HG02610 (cell line): ENCODE measurements at regions not wholly inside any gene's neighbourhood (a gene's known extent, or its start where the extent isn't known, plus 50 kb on each side); places are given as distances from the start of the nearest gene placed in this dataset.
"Not testable (repeated sequence)": the region's sequence is repeated elsewhere in the genome, so short reads cannot be mapped to it uniquely, and the experiment has no call there.

Experiments used
- ATAC-seq: cut with Tn5 transposase; IDR thresholded peaks from one replicate; pipeline ENCODE4 v1.9.1; 2021; ENCODE audit warnings: mild to moderate bottlenecking, moderate library complexity; ENCODE audit not compliant: unreplicated experiment

GRCh38 chr5:110812639-110813038 lies 73.8 kb downstream of the SLC25A46 start:
- ATAC-seq: no peak

GRCh38 chr5:110815916-110816605 lies 77.3 kb downstream of the SLC25A46 start:
- no peak for ATAC-seq

GRCh38 chr5:110817459-110817858 lies 78.7 kb downstream of the SLC25A46 start:
- no peak for ATAC-seq

GRCh38 chr5:110823571-110823970 lies 84.8 kb downstream of the SLC25A46 start:
- no peak for ATAC-seq

- ATAC-seq: no peak
Observed at GRCh38 chr5:110824936-110825441, 86.2 kb downstream of the SLC25A46 start.

- no peak for ATAC-seq
Observed at GRCh38 chr5:110832683-110833082, 93.9 kb downstream of the SLC25A46 start.

- ATAC-seq: not testable (repeated sequence)
Observed at GRCh38 chr5:110834933-110835332, 96.1 kb downstream of the SLC25A46 start.

- ATAC-seq: no peak
Observed at GRCh38 chr5:110836851-110837250, 98.0 kb downstream of the SLC25A46 start.

- not testable (repeated sequence) for ATAC-seq
Observed at GRCh38 chr5:110838357-110838756, 99.5 kb downstream of the SLC25A46 start.

- no peak for ATAC-seq
Observed at GRCh38 chr5:110838961-110839360, 100.2 kb downstream of the SLC25A46 start.

- ATAC-seq: no peak
Observed at GRCh38 chr5:110840347-110840960, 101.6 kb downstream of the SLC25A46 start.

- ATAC-seq: no peak
Observed at GRCh38 chr5:110841137-110841536, 102.3 kb downstream of the SLC25A46 start.

- ATAC-seq: no peak
Observed at GRCh38 chr5:110842948-110843347, 104.1 kb downstream of the SLC25A46 start.

- no peak for ATAC-seq
Observed at GRCh38 chr5:110844251-110844650, 105.4 kb downstream of the SLC25A46 start.

- no peak for ATAC-seq
Observed at GRCh38 chr5:110846398-110847001, 107.7 kb downstream of the SLC25A46 start.

- no peak for ATAC-seq
Observed at GRCh38 chr5:110851357-110851756, 112.5 kb downstream of the SLC25A46 start.

GRCh38 chr5:110852053-110852452 lies 113.2 kb downstream of the SLC25A46 start:
- ATAC-seq: peak; percentile 93

- no peak for ATAC-seq
Observed at GRCh38 chr5:110852541-110852940, 113.7 kb downstream of the SLC25A46 start.

GRCh38 chr5:110853267-110853666 lies 114.5 kb downstream of the SLC25A46 start:
- no peak for ATAC-seq

- no peak for ATAC-seq
Observed at GRCh38 chr5:110854200-110854599, 115.4 kb downstream of the SLC25A46 start.

- no peak for ATAC-seq
Observed at GRCh38 chr5:110855961-110856360, 117.2 kb downstream of the SLC25A46 start.
